HUES6 (cell line): ENCODE measurements at regions not wholly inside any gene's neighbourhood (a gene's known extent, or its start where the extent isn't known, plus 50 kb on each side); places are given as distances from the start of the nearest gene placed in this dataset.

ENCODE experiments used
- H3K27ac ChIP-seq: 2 replicates; pipeline ENCODE4 v1.7.0; 2013; ENCODE audit warnings: low read depth, mild to moderate bottlenecking, low read length, inconsistent platforms
- H3K27me3 ChIP-seq: 2 replicates; pipeline ENCODE4 v1.6.1; 2013; ENCODE audit warnings: low read length; ENCODE audit not compliant: control insufficient read depth, insufficient read depth
- H3K36me3 ChIP-seq: 2 replicates; pipeline ENCODE4 v1.6.1; 2013; ENCODE audit warnings: low read length; ENCODE audit not compliant: control insufficient read depth, insufficient read depth
- H3K4me1 ChIP-seq: 2 replicates; pipeline ENCODE4 v1.6.1; 2013; ENCODE audit warnings: low read length; ENCODE audit not compliant: control insufficient read depth, insufficient read depth
- H3K4me3 ChIP-seq: 2 replicates; pipeline ENCODE4 v1.5.1; 2013; ENCODE audit warnings: low read depth, low read length
- H3K9ac ChIP-seq: one replicate; pipeline ENCODE4 v1.6.1; 2013; ENCODE audit warnings: mild to moderate bottlenecking, low read length
- H3K9me3 ChIP-seq: 2 replicates; pipeline ENCODE4 v1.6.1; 2013; ENCODE audit warnings: low read depth, low read length; ENCODE audit not compliant: control insufficient read depth, insufficient read depth

- Histone ChIP-seq H3K9me3 (no peaks in the 10 kb centered on the region), H3K27ac (no peak overlapping the region), H3K36me3 (no peaks in the 10 kb centered on the region), H3K9ac (no peak overlapping the region), H3K4me3 (no peak overlapping the region), H3K27me3 (no peaks in the 10 kb centered on the region), H3K4me1 (no peaks in the 10 kb centered on the region)
Measured at GRCh38 chr13:83995930-83996329, 113.7 kb upstream of the SLITRK1 start.

- H3K4me1 ChIP-seq: no peaks in the 10 kb centered on the region
- no peak overlapping the region for H3K27ac ChIP-seq
- no peak overlapping the region for H3K4me3 ChIP-seq
Measured at GRCh38 chr13:83992566-83993358, 110.5 kb upstream of the SLITRK1 start.

GRCh38 chr13:83987394-83987793 lies 105.1 kb upstream of the SLITRK1 start:
- no peaks in the 10 kb centered on the region for H3K9me3 ChIP-seq
- H3K27ac ChIP-seq: no peak overlapping the region
- no peak overlapping the region for H3K9ac ChIP-seq
- H3K4me3 ChIP-seq: no peak overlapping the region
- no peaks in the 10 kb centered on the region for H3K27me3 ChIP-seq
- no peaks in the 10 kb centered on the region for H3K4me1 ChIP-seq
- no peaks in the 10 kb centered on the region for H3K36me3 ChIP-seq

More at GRCh38 chr13:83992566-83993358, 110.5 kb upstream of the SLITRK1 start:
- Histone ChIP-seq H3K36me3 (no peaks in the 10 kb centered on the region), H3K9me3 (no peaks in the 10 kb centered on the region), H3K9ac (no peak overlapping the region), H3K27me3 (no peaks in the 10 kb centered on the region)

GRCh38 chr13:83984793-83985192 lies 102.5 kb upstream of the SLITRK1 start:
- Histone ChIP-seq H3K36me3 (no peaks in the 10 kb centered on the region), H3K9ac (no peak overlapping the region), H3K9me3 (no peaks in the 10 kb centered on the region), H3K4me1 (peaks cover 8% of the 10 kb centered on the region; the same call in 1 of the 2 replicates), H3K27ac (no peak overlapping the region), H3K27me3 (no peaks in the 10 kb centered on the region), H3K4me3 (no peak overlapping the region)

GRCh38 chr13:83980331-83980730 lies 98.1 kb upstream of the SLITRK1 start:
- Histone ChIP-seq H3K9ac (no peak overlapping the region), H3K27me3 (no peaks in the 10 kb centered on the region), H3K36me3 (no peaks in the 10 kb centered on the region), H3K4me3 (no peak overlapping the region), H3K4me1 (peaks cover 8% of the 10 kb centered on the region; the same call in 1 of the 2 replicates), H3K27ac (no peak overlapping the region), H3K9me3 (no peaks in the 10 kb centered on the region)

GRCh38 chr13:83975655-83976165 lies 93.4 kb upstream of the SLITRK1 start:
- Histone ChIP-seq H3K27me3 (no peaks in the 10 kb centered on the region), H3K9ac (no peak overlapping the region), H3K27ac (no peak overlapping the region), H3K4me1 (peaks cover 13% of the 10 kb centered on the region; the same call in 1 of the 2 replicates), H3K9me3 (no peaks in the 10 kb centered on the region), H3K4me3 (no peak overlapping the region), H3K36me3 (no peaks in the 10 kb centered on the region)

- Histone ChIP-seq H3K27me3 (no peaks in the 10 kb centered on the region), H3K9ac (no peak overlapping the region), H3K9me3 (0 out of 2 replicates have a peak, but pooled peaks cover 3% of the 10 kb centered on the region), H3K27ac (no peak overlapping the region), H3K36me3 (no peaks in the 10 kb centered on the region), H3K4me1 (no peaks in the 10 kb centered on the region), H3K4me3 (no peak overlapping the region)
Measured at GRCh38 chr13:83958531-83958930, 76.3 kb upstream of the SLITRK1 start.

- H3K9ac ChIP-seq: no peak overlapping the region
- no peaks in the 10 kb centered on the region for H3K9me3 ChIP-seq
- no peaks in the 10 kb centered on the region for H3K36me3 ChIP-seq
- H3K27ac ChIP-seq: no peak overlapping the region
- no peaks in the 10 kb centered on the region for H3K27me3 ChIP-seq
- H3K4me3 ChIP-seq: no peak overlapping the region
- no peaks in the 10 kb centered on the region for H3K4me1 ChIP-seq
Measured at GRCh38 chr13:83955011-83955410, 72.7 kb upstream of the SLITRK1 start.

GRCh38 chr13:83953916-83954315 lies 71.6 kb upstream of the SLITRK1 start:
- Histone ChIP-seq H3K27ac (no peak overlapping the region), H3K9me3 (no peaks in the 10 kb centered on the region), H3K9ac (no peak overlapping the region), H3K36me3 (no peaks in the 10 kb centered on the region), H3K27me3 (no peaks in the 10 kb centered on the region), H3K4me1 (no peaks in the 10 kb centered on the region), H3K4me3 (no peak overlapping the region)

- Histone ChIP-seq H3K27ac (no peak overlapping the region), H3K4me3 (no peak overlapping the region), H3K36me3 (no peaks in the 10 kb centered on the region), H3K9ac (no peak overlapping the region), H3K9me3 (no peaks in the 10 kb centered on the region), H3K27me3 (no peaks in the 10 kb centered on the region), H3K4me1 (no peaks in the 10 kb centered on the region)
Measured at GRCh38 chr13:83950293-83950692, 68.0 kb upstream of the SLITRK1 start.

- no peaks in the 10 kb centered on the region; the same call in 1 of the 2 replicates for H3K36me3 ChIP-seq
- no peak overlapping the region for H3K9ac ChIP-seq
- peaks cover 2% of the 10 kb centered on the region; the same call in 1 of the 2 replicates for H3K4me1 ChIP-seq
- H3K27ac ChIP-seq: no peak overlapping the region
- no peak overlapping the region for H3K4me3 ChIP-seq
- H3K9me3 ChIP-seq: peaks cover 5% of the 10 kb centered on the region; the same call in 1 of the 2 replicates
- no peaks in the 10 kb centered on the region for H3K27me3 ChIP-seq
Measured at GRCh38 chr13:83943530-83944279, 61.4 kb upstream of the SLITRK1 start.
